ENCODE measurements at regions not wholly inside any gene's neighbourhood (a gene's known extent, or its start where the extent isn't known, plus 50 kb on each side); places are given as distances from the start of the nearest gene placed in this dataset.

GRCh38 chr16:87144232-87144631, 173.0 kb downstream of the C16orf95 start:
- TF ChIP-seq CTCF (IDR thresholded peaks at IDR 0.05; ENCODE audit: borderline replicate concordance, extremely low read depth, low read length, poor library complexity, severe bottlenecking): no peak
- no peak for TF ChIP-seq EZH2 (IDR thresholded peaks at IDR 0.05; ENCODE audit: borderline replicate concordance, low read depth, low read length, severe bottlenecking)
